ENCODE measurements at regions not wholly inside any gene's neighbourhood (a gene's known extent, or its start where the extent isn't known, plus 50 kb on each side); places are given as distances from the start of the nearest gene placed in this dataset.

DNA sequence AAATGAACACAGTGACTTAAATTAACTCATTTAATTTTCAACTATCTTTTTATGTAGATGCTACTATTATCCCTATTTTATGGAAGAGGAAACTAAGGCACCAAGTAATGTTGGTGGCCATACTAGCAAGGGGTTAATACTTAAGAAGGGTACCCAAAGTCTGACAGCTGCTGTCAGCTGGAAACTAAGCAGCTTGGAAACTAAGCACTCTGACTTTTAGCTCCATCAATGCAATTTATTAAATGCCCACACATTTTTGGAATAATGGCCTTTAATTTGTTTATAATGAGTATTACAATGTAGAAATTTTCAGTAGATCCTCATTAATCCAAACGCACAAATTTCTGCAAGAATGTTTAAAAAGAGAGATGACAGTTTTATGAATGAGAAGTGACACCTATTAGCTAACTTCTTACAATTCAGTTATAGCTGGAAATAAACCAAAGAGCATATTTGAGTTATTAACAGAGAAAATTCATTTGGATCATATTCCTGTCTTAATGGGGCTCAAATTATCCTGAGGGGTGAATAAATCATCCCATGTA lies 483.1 kb upstream of the MBL2 start:
- Histone ChIP-seq H3K79me2 (ENCODE audit: low read depth) (no peaks in the 10 kb centered on the region), H3F3A (ENCODE audit: low read depth) (no peaks in the 10 kb centered on the region), H3K4me3 (no peak overlapping the region), H3K27ac (no peak overlapping the region), H3K9me3 (ENCODE audit: low read depth) (no peaks in the 10 kb centered on the region), H3K36me3 (no peaks in the 10 kb centered on the region), H2AFZ (replicated peaks) (no peak overlapping the region), H3K4me1 (no peaks in the 10 kb centered on the region), H3K4me2 (no peak overlapping the region), H4K20me1 (ENCODE audit: low read depth) (no peaks in the 10 kb centered on the region), H3K27me3 (no peaks in the 10 kb centered on the region), H3K9ac (no peak overlapping the region)
- Mint-ChIP-seq H3K27ac (no peak overlapping the region), H3K27me3 (ENCODE audit: insufficient read depth, low read depth) (no peaks in the 10 kb centered on the region), H3K36me3 (no peaks in the 10 kb centered on the region), H3K4me3 (no peak overlapping the region), H3K9me3 (peaks cover 4% of the 10 kb centered on the region), H3K4me1 (no peaks in the 10 kb centered on the region)
- DNase-seq (ENCODE audit: low spot score) = no peak
- TF ChIP-seq EZH2 (IDR thresholded peaks at IDR 0.05) = no peak
- no peak for TF ChIP-seq EZH2phosphoT487 (IDR thresholded peaks at IDR 0.05)
- TF ChIP-seq, protein P1, sequence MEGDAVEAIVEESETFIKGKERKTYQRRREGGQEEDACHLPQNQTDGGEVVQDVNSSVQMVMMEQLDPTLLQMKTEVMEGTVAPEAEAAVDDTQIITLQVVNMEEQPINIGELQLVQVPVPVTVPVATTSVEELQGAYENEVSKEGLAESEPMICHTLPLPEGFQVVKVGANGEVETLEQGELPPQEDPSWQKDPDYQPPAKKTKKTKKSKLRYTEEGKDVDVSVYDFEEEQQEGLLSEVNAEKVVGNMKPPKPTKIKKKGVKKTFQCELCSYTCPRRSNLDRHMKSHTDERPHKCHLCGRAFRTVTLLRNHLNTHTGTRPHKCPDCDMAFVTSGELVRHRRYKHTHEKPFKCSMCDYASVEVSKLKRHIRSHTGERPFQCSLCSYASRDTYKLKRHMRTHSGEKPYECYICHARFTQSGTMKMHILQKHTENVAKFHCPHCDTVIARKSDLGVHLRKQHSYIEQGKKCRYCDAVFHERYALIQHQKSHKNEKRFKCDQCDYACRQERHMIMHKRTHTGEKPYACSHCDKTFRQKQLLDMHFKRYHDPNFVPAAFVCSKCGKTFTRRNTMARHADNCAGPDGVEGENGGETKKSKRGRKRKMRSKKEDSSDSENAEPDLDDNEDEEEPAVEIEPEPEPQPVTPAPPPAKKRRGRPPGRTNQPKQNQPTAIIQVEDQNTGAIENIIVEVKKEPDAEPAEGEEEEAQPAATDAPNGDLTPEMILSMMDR (IDR thresholded peaks at IDR 0.05) = no peak

DNA sequence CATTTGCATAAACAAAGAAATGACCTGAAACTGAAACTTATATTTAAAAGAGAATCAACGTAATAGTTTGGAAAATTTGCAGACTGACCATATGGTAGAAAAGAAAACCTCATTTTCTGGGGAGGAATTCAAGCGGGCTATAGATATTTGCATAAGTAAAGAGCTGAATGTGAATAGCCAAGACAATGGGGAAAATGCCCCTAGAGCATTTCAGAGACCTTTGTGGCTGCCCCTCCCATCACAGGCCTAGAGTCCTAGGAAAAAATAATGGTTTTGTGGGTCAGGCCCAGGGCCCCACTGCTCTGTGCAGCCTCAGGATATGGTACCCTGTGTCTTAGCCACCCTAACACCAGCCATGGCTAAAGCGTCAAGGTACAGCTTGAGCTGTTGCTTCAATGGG lies 480.6 kb upstream of the MBL2 start:
- H3K4me1 ChIP-seq = no peaks in the 10 kb centered on the region
- no peaks in the 10 kb centered on the region for H3K36me3 ChIP-seq
- H4K20me1 ChIP-seq (ENCODE audit: low read depth) = no peaks in the 10 kb centered on the region
- no peak overlapping the region for H3K4me3 ChIP-seq
- H3K79me2 ChIP-seq (ENCODE audit: low read depth) = no peaks in the 10 kb centered on the region
- Mint-ChIP-seq H3K4me3 (no peak overlapping the region), H3K36me3 (no peaks in the 10 kb centered on the region), H3K4me1 (no peaks in the 10 kb centered on the region), H3K9me3 (peaks cover 4% of the 10 kb centered on the region), H3K27me3 (ENCODE audit: insufficient read depth, low read depth) (no peaks in the 10 kb centered on the region), H3K27ac (no peak overlapping the region)
- H2AFZ ChIP-seq (replicated peaks) = no peak overlapping the region
- H3K4me2 ChIP-seq = no peak overlapping the region
- no peaks in the 10 kb centered on the region for H3K9me3 ChIP-seq (ENCODE audit: low read depth)
- no peak overlapping the region for H3K9ac ChIP-seq
- H3F3A ChIP-seq (ENCODE audit: low read depth) = no peaks in the 10 kb centered on the region
- H3K27ac ChIP-seq = no peak overlapping the region
- no peak for TF ChIP-seq EZH2phosphoT487 (IDR thresholded peaks at IDR 0.05)
- TF ChIP-seq EZH2 (IDR thresholded peaks at IDR 0.05) = no peak
- no peaks in the 10 kb centered on the region for H3K27me3 ChIP-seq
- no peak for DNase-seq (ENCODE audit: low spot score)

DNA sequence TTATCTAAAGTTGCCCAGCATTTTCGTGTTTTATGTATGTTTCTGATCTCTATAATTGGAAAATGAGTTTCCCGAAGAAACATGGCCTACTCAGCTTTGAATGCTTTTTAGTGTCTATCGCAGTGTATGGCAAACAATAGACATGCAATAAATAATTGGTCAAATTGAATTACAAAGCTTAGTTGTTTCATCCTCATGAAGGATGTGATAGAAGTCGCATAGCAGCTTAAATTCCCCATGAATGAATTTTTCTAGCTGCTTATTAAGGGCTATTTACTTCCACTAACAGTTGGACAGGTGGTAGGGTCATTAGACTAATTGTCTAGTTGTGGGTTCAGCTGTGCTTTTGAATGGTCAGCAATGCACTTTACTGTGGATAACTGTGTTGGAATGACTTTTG lies 467.3 kb upstream of the MBL2 start:
- Histone ChIP-seq H3K4me1 (no peaks in the 10 kb centered on the region), H3F3A (ENCODE audit: low read depth) (no peaks in the 10 kb centered on the region), H4K20me1 (ENCODE audit: low read depth) (no peaks in the 10 kb centered on the region), H3K27ac (no peak overlapping the region), H3K4me2 (no peak overlapping the region), H2AFZ (replicated peaks) (no peak overlapping the region), H3K27me3 (no peaks in the 10 kb centered on the region), H3K4me3 (no peak overlapping the region), H3K9me3 (ENCODE audit: low read depth) (no peaks in the 10 kb centered on the region), H3K36me3 (no peaks in the 10 kb centered on the region), H3K79me2 (ENCODE audit: low read depth) (no peaks in the 10 kb centered on the region), H3K9ac (no peak overlapping the region)
- H3K9me3 Mint-ChIP-seq = no peaks in the 10 kb centered on the region
- H3K4me3 Mint-ChIP-seq = no peak overlapping the region
- TF ChIP-seq EZH2phosphoT487 (IDR thresholded peaks at IDR 0.05) (no peak), EZH2 (IDR thresholded peaks at IDR 0.05) (no peak)
- TF ChIP-seq, protein P1 (IDR thresholded peaks at IDR 0.05) = no peak
- no peaks in the 10 kb centered on the region for H3K27me3 Mint-ChIP-seq (ENCODE audit: insufficient read depth, low read depth)
- H3K4me1 Mint-ChIP-seq = peaks cover 3% of the 10 kb centered on the region
- H3K36me3 Mint-ChIP-seq = no peaks in the 10 kb centered on the region
- DNase-seq (ENCODE audit: low spot score) = no peak
- H3K27ac Mint-ChIP-seq = no peak overlapping the region

DNA sequence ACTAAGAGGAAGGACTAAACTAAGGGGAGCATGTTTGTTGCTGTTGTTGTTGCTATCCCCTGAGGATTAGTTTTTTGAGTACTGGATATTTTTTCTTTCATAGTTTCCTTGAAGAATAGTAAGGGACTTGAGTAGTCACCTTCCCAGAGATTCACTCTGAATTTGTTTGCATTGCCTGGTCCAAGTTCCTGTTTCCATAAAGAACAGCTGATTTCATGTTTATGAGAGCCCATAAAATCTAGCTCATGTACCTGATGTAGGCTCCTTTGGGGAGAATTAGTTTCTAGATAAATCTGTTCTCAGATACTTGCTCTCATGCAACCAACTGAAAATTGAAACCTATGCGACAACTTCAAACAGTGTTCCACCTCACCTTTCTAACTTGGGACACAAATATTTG lies 464.4 kb upstream of the MBL2 start:
- Mint-ChIP-seq H3K4me1 (peaks cover 9% of the 10 kb centered on the region), H3K27me3 (ENCODE audit: insufficient read depth, low read depth) (peaks cover 3% of the 10 kb centered on the region), H3K9me3 (no peaks in the 10 kb centered on the region), H3K27ac (no peak overlapping the region), H3K4me3 (no peak overlapping the region), H3K36me3 (no peaks in the 10 kb centered on the region)
- H3K36me3 ChIP-seq = no peaks in the 10 kb centered on the region
- no peak overlapping the region for H3K4me2 ChIP-seq
- H3K27ac ChIP-seq = no peak overlapping the region
- DNase-seq (ENCODE audit: low spot score) = no peak
- no peak for TF ChIP-seq EZH2phosphoT487 (IDR thresholded peaks at IDR 0.05)
- H3K4me3 ChIP-seq = no peak overlapping the region
- no peaks in the 10 kb centered on the region for H3K79me2 ChIP-seq (ENCODE audit: low read depth)
- no peaks in the 10 kb centered on the region for H3K9me3 ChIP-seq (ENCODE audit: low read depth)
- H3K27me3 ChIP-seq = no peaks in the 10 kb centered on the region
- no peak overlapping the region for H3K9ac ChIP-seq
- no peaks in the 10 kb centered on the region for H3K4me1 ChIP-seq
- no peaks in the 10 kb centered on the region for H3F3A ChIP-seq (ENCODE audit: low read depth)
- no peaks in the 10 kb centered on the region for H4K20me1 ChIP-seq (ENCODE audit: low read depth)
- H2AFZ ChIP-seq (replicated peaks) = no peak overlapping the region
